Middle frontal gyrus (tissue), 1 donor: ENCODE measurements at regions not wholly inside any gene's neighbourhood (a gene's known extent, or its start where the extent isn't known, plus 50 kb on each side); places are given as distances from the start of the nearest gene placed in this dataset.

Source experiments
- DNase-seq: peaks from one replicate; pipeline ENCODE4 v3.0.0-alpha.2; 2015; ENCODE audit warnings: low spot score; ENCODE audit errors: extremely low spot score

DNA sequence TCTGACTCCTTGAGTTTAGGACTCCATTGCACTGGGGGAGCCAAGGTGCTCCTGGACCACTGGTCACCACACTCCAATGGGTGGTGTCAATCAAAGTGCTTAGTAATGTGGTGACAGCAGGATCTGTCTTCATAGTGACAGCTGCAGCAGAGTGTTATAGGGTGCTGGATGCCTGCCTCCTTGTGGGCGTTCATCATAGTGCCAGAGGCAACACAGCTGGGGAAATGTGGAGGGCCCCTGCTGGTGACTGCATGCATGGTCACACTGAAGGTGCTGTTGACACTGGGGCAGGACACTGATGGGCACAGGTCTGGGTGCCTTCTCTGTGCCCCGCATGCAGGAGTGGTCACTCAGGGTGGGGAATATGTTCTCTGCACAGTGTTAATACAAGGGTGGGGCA is 177.5 kb upstream of the CDH8 start:
- no peak for DNase-seq

DNA sequence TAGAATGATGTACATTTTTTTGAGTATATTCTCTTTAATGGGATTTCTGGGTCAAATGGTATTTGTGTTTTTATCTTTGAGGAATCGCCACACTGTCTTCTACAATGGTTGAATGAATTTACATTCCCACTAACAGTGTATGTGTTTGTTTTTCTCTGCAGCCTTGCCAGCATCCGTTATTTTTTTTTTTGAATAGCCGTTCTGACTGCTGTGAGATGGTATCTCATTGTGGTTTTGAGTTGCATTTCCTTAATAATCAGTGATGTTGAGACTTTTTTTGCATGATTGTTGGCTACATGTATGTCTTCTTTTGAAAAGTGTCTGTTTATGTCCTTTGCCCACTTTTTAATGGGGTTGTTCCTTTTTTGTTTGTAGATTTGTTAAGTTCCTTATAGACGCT is 172.7 kb upstream of the CDH8 start:
- no peak for DNase-seq

DNA sequence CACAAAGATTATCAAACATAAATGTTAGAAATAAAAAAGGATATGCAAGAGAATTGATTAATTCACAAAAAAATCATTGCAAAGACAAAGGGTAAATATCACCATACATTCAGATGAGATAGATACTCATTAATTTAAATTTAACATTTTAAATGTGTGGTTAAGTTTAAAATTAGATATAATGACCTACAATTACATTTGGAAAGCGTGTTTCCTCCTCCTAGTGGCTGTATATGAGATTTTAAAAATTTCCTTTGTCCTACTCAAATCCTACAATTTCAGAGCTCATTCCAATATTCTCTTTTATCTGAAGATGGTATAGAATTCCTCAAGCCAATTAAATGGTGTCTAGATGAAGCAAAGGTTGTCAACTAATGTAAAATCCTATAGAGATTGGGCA is 169.2 kb upstream of the CDH8 start:
- DNase-seq: no peak

DNA sequence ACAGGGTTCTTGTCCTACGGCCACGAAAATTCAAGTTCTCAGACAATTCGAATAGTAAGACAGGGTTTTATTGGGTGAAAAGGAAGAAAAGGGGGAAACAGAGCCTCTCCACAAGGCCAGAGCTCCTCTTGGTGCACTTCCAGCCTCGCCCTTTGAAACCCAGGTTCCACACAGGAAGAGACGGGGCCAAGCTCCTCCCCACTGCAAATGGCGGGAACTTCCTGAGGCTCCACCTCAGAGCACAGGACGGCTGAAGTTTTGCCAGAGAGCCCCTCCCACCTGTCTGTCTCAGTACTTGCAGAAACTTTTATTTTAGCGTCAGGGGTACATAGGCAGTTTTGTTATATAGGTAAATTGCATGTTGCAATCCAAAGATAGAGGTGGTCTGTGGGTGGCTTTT is 165.7 kb upstream of the CDH8 start:
- no peak for DNase-seq

GRCh38 chr16:62194828-62195227 is 158.6 kb upstream of the CDH8 start:
- no peak for DNase-seq

- DNase-seq: peak; percentile 40
Observed at GRCh38 chr16:62190426-62190825, 154.2 kb upstream of the CDH8 start.

DNA sequence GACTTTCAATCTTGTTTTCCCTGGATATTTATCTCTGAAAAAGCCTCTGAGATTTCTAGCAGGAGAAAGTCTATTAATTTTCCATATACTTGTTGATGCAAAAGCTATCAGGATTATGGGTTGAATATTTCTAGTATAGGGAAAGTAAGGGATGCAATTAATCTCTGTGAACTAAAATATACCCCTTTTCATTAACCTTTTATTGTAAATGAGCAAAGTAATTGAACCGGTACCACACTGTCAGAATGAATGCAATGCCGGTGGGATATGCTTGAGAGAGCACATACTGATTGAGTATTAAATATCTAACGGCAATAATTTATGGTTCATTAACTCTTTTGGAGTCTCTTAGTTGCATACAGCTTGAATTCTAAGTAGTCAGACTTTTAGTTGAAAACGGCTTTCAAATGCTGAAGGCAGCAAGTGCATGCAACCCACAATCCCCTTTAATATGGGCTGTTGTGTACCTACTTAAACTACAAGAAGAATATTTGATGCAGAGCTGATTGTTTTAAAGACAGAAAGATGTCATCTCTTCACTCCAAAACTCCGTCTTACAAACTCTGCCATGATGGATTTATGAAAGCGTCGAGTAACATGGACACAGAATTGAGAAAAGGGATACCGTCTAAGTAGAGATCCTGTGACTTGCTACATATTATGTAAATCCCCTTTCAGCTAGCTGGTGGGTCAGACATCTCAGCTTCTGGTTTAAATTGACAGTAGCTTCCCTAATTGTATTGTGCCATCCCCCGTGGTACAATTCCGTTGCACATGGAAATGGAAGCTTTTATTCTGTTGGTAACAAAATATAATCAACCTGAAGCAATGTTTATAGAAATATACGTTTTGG is 141.3 kb upstream of the CDH8 start:
- DNase-seq: no peak

GRCh38 chr16:62170642-62171041 is 134.4 kb upstream of the CDH8 start:
- no peak for DNase-seq

DNA sequence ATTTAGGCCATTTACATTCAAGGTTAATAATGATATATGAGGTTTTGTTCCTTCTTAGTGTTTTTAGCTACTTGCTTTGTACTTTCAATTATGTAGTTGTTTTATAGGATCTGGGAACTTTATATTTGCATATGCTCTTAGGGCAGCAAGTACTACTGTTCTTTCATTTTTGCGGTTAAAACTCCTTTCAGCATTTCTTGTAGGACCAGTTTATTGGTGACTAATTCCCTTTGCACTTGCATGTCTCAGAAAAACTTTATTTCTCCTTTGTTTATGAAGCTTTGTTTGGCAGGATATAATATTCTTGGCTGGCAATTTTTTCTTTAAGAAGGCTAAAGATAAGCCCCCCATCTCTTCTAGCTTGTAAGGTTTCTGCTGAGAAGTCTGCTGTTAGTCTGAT is 131.3 kb upstream of the CDH8 start:
- no peak for DNase-seq

DNA sequence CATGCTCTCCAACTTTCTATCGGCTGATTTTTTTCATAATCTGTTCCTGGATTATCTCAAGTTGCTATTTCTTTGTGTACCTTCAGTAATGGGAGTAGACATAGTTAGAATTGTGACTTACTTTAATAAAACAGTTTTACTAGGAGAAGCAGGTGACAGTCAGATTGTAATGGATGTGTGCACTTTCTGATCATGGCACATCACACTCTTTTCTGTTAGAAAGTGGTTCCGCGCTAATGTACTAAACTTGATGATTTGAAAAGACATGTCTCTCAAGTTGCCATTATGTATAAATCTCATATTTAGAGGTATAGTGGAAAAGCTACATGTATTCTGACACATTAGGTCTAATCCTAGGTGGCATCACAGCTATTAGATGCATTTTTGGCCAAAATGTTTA is 121.3 kb upstream of the CDH8 start:
- DNase-seq: no peak

DNA sequence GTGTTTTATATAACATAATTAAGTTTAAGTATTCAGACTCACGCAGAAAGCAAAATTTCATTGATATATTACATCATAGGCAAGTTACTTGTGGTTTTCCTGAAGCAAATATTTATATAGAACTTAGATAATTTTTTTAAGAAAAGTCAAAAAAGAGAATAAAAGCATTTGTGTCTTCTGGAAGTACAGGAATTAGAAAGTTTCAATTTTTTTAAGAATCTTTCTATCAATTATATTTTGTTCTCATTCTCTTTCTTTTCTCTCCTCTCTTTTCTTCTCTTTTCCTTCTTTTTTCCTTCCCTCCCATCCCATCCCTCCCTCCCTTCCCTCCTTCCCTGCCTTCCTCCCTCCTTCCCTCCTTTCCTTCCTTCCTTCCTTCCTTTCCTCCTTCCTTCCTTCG is 120.7 kb upstream of the CDH8 start:
- no peak for DNase-seq

DNA sequence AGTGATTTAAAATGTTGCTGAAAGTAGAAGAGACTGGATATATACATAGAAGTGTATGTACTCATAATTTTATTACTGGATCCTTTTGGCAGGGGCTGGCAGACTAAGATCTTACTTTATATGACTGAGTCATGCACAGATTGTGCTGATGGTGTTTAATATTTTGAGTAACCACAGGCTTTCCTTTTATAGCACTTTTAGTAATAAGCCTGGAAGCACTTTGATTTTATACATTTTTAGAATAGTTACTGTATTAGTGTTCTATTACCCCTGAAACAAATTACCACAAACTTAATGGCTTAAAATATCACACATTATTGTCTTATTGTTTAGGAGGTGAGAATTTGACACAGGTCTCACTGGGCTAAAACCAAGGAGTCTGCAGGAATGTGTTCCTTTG is 113.4 kb upstream of the CDH8 start:
- no peak for DNase-seq

DNA sequence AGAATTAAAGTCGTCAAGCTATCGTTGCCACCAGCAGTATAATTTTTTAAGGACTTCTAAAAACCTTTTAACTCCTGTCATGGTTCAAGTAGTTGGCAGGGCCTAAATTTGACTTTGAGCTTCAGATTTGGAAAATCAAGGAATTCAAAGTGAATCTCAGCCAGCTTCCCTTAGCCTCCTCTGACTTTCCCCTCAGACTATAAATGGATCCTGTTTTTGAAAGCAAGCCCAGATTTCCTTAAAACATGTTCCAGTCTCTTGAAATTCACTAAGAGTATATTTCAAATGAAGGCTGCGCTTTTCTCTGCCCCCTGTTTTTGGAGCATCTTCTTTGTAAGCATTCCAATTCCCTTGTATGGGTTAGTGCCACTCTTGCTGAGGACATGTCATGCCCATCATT is 101.8 kb upstream of the CDH8 start:
- peak; percentile 58 for DNase-seq

DNA sequence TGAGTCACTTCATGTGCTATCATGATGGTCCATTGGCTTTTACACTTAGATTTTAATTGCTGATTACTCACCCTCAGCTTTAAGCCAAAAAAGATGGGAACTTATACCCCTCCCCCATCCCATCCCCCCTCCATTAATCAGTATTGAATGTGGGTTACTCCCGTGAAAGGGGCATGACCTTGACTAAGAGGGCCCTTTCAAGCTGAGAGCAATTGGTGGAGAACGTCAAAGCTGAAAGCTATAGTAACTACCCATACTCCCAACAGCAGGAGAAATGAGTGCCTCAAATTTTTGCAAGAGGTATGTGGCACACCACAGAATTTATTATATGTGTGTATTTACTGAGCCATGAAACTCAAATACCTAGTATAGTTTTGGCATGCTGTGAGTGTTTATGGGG is 99.7 kb upstream of the CDH8 start:
- no peak for DNase-seq

GRCh38 chr16:62135446-62135845 is 99.2 kb upstream of the CDH8 start:
- DNase-seq: no peak

GRCh38 chr16:62130101-62130500 is 93.9 kb upstream of the CDH8 start:
- no peak for DNase-seq

GRCh38 chr16:62105244-62105643 is 69.0 kb upstream of the CDH8 start:
- no peak for DNase-seq

DNA sequence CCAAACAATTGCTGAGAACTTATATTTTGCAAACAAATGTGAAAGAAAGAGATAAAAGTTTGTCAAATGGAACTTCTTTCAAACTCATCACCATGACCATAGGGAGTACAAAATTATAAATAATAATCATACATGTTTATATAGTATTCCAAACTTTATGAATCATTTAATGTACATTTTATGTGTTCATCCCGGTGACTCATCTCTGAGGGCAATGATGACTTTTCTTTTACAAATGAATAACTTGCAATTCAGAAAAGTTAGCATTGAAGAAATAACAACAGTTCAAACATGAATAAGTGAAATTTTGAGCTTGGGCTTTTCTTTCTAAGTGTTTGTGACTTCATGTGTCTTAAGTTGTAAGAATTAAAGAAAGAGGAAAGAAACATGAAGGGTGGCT is 66.3 kb upstream of the CDH8 start:
- DNase-seq: no peak

DNA sequence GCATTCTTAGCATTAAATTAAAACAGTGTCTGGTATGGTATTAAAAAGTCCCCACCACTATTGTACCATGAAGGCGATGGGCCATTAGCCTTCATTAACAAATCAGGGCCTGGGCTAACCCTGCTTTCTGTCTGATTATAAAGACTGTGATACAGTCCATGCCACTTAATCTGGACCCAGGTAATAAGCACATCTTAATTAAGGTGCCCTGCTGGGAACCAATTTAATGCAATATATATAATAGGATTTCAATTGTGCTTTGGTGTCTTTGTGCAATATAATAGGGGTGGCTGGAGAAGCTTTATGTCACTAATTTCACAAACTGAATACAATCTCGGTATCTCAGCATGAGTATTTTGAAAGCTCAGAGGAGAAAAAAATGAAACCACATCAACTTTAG is 64.4 kb upstream of the CDH8 start:
- DNase-seq: no peak

GRCh38 chr16:62089715-62090114 is 53.5 kb upstream of the CDH8 start:
- no peak for DNase-seq

DNA sequence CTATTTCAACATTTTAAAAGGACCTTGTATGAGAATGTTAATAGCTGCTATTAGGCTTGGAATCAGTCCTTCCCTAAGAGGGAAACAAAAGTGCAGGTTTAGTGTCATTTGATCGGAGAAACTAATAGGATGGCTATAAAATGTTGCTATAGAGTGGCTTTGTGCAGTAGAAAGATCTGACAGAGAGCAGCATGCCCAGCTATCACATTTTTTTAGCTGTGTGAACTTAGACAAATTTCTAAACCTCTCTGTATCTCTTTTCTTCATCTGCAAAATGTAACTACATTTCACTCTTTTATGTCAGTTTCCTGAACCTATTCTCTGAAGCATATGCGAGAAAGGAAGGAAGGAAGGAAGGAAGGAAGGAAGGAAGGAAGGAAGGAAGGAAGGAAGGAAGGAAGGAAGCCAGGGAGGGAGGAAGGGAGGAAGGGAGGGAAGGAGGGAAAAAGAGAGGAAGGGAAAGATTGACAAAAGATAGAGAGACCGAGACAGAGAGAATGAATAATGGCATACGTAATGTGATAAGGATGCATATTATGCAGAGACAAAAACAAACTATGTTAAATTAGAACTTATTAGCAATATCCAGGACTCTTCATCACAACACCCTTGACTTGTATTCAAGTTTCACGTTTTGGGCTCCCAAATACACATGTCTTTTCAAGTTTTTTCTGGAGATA is 52.6 kb upstream of the CDH8 start:
- no peak for DNase-seq
